Thyroid gland (tissue), 4 donors: ENCODE measurements at regions not wholly inside any gene's neighbourhood (a gene's known extent, or its start where the extent isn't known, plus 50 kb on each side); places are given as distances from the start of the nearest gene placed in this dataset.

Source experiments
- CTCF ChIP-seq, 6 experiments: fragments of 200-600 bp in 3 of 6; fragments of 450-650 bp in 3 of 6; sonication (generic) in 3 of 6; IDR thresholded peaks; one replicate each; pipeline ENCODE4 v1.5.1; 2016 to 2019; ENCODE audit warnings: antibody characterized with exemption in 6 of 6, mild to moderate bottlenecking in 2 of 6, inconsistent platforms in 1 of 6, moderate library complexity in 1 of 6
- POLR2A ChIP-seq, 2 donors: fragments of 450-650 bp; IDR thresholded peaks; one replicate each; pipeline ENCODE4 v1.6.1; 2017; ENCODE audit warnings: antibody characterized with exemption in 2 of 2, mild to moderate bottlenecking in 2 of 2, moderate library complexity in 1 of 2

DNA sequence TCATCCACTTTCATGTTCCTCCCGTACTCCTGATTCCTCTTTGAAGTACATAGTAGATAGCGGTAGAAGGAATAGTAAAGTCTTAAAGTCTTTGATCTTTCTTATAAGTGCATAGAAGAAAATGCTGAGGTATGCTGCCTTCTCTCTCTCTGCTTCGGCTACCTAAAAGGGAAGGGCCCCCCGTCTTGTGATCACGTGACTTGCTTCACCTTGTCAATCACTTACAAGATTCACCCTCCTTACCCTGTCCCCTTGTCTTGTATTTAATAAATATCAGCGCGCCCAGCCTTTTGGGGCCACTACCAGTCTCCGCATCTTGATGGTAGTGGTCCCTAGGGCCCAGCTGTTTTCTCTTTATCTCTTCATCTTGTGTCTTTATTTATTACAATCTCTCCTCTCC lies 932.2 kb upstream of the FANCL start:
- TF ChIP-seq CTCF (IDR thresholded peaks at IDR 0.05) (no peak), POLR2A (IDR thresholded peaks at IDR 0.05) (no peak)
